Dermis blood vessel endothelial cell (primary cell): ENCODE measurements at regions not wholly inside any gene's neighbourhood (a gene's known extent, or its start where the extent isn't known, plus 50 kb on each side); places are given as distances from the start of the nearest gene placed in this dataset.
A peak's percentile ranks its signal among the peaks of the same experiment; 100 is the strongest.

Experiments
- DNase-seq: peaks from one replicate; pipeline ENCODE4 v3.0.0; 2010

GRCh38 chr1:55425310-55425930 is 210.3 kb upstream of the USP24 start:
- DNase-seq, result no peak

DNA sequence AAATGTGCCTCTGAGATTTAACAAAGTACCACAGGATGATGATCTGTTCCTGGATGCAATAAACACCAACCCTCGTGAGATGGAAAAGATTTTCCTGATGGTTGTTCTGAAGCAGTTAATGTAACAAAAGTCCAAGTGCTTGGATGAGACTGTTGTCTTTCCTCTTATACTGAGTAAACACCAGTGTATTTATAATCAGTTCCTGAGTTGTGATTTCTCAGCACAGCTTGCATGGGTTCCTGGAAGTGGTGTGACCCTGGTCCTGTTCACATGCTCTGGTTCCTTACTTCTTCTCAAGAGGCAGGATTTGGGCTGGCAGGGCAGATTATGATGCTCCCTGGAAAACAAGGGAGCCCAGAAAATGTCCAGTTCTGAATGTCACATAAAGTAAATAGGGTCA is 208.2 kb upstream of the USP24 start:
- DNase-seq, result no peak

- DNase-seq, result peak; percentile 44
These were observed 206.0 kb upstream of the USP24 start for GRCh38 chr1:55420929-55421716.

GRCh38 chr1:55420026-55420425 is 204.9 kb upstream of the USP24 start:
- no peak for DNase-seq

GRCh38 chr1:55418208-55419000 is 203.2 kb upstream of the USP24 start:
- no peak for DNase-seq

- DNase-seq, result no peak
These were observed 201.1 kb upstream of the USP24 start for GRCh38 chr1:55416164-55416842.

DNA sequence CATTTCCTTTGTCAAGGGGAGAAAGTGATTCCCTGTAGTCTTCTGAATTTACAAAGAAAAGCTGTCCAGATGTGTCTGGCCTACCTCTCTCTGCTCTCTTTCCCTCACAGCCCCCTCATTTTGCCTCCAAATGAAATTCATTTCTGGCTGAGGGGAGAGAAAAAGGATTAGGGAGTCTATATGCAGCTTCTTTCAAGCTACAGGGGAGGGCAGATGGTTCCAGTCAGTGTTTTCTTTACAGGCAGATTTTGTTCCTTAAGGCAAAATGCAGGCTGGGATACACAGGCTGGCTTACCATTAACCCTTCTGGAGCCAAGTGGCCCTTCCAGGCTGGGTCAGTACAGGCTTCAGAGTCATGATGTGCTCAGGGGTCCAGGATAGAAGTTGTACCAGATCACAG is 198.1 kb upstream of the USP24 start:
- no peak for DNase-seq

- DNase-seq, result no peak
These were observed 196.9 kb upstream of the USP24 start for GRCh38 chr1:55412060-55412459.

GRCh38 chr1:55402671-55403464 is 187.7 kb upstream of the USP24 start:
- DNase-seq, result no peak

DNA sequence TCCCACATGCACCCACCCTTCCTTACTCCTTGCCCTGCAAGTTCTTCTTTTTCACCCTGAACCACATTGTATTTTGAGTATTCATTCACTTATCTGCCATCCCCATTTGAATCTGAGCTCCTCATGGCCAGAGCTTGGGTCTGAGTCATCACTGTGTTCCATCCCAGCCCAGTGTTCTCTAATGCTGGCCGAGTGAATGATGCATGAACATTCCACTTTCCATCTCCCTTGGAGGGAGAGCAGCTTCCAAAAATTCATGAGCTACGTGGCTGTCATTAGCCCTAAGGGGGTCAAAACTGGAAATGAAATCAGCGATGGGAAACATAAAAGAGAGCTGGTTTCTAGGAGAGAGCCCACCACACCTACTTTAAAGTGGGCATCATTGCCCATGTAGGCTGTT is 187.0 kb upstream of the USP24 start:
- DNase-seq, result no peak

DNA sequence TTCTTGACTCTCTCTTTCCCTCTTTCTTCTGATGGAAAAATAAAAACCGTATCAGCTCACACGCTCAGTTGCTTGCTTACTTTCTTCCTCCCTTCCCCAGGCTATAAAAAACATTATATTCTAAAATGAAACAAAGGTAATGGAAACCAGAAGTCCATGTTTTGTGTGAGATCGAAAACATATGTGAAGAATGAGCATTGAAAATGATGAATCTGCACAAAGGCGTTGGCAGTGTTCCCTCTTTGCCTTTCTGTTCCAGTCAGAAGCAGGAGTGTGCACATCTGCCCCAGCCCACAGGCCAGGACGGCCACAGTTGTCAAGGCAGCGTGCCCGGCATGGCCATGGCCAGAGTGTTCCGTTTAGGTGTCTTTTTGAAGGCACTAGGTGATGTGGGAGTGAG is 185.3 kb upstream of the USP24 start:
- DNase-seq, result no peak

GRCh38 chr1:55399346-55399745 is 184.2 kb upstream of the USP24 start:
- DNase-seq, result no peak

DNA sequence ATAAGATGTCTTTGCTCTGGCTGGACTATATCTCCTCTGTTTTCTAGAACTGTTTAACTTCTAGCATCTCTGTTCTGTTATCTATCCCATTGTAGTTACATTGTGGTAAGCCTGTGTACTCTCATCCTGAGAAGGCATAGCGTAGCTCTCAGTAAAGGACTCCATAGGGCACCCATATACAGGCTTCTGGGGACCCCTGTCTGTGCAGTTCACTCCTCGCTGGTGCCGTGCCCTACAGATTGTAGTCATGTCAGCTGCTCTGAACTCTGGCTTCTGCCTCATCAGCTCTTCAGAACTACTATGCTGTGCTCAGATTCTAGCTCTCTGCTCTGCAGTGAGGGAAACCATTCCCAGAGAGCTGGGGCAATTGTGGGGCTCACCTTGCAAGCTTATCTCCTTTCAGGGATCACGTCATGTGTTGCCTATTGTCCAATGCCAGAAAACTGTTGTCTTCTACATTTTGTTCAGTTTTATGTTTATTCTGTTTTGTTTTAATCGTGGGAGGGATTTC is 181.3 kb upstream of the USP24 start:
- DNase-seq, result no peak

DNA sequence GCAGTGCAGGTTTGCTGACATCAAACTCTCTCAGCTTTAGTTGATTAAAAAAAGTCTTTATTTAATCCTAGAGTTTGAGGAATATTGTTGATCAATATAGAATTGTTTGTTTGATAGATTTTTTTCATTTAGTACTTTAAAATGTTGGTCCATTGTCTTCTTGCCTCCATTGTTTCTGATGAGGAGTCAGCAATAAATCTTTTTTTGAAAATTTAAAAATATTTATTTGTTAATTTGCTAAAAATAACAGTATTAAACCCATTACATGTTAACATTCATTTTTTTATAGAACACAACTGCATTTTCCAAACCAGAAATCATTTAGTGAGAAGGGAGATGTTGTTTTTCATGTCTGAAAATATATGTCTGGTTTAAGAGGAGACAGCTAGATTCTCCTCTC is 173.8 kb upstream of the USP24 start:
- DNase-seq, result no peak

- no peak for DNase-seq
These were observed 172.0 kb upstream of the USP24 start for GRCh38 chr1:55387145-55387544.

DNA sequence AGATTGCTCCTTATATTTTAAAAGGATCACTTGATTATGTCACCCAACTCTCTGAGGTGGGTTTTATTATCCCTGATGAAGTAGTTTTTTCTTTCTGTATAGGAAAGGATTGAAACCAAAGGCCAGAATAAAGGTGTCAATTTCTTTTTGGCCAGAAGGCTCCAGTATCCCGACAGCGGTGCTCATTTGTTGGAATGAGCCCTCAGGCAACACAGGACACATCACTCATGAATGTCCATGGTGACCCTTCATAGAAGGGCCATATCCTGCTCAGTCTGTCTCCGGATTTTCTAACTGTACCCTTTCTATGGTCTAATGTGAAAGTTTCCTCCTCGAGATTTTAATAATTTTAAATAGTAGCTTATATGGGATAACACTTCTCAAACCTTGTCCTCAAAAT is 171.3 kb upstream of the USP24 start:
- DNase-seq, result no peak

- no peak for DNase-seq
These were observed 170.3 kb upstream of the USP24 start for GRCh38 chr1:55385402-55386018.

GRCh38 chr1:55384637-55385036 is 169.5 kb upstream of the USP24 start:
- DNase-seq, result no peak

DNA sequence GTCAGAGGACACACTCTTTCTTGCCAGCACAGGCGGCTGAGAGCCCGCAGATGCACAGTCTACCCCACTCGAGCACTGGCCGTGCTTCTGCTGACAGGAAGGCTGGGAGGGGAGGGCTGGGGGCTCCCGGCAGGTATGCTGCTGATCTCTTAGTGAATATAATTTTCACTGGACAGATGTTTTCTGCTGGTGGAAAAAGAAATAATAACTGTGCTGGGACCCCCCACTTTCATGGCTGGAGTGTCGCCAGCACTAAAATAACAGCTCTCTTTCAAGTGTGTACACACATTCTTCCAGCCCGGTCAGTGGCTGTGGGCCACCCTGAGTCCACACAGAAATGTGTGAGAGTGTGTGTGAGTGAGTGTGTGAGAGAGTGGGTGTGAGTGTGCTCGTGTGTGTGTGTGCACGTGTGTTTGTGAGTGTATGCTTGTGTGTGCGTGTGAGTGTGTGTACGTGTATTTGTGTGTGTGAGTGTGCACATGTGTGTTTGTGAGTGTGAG is 167.7 kb upstream of the USP24 start:
- no peak for DNase-seq

DNA sequence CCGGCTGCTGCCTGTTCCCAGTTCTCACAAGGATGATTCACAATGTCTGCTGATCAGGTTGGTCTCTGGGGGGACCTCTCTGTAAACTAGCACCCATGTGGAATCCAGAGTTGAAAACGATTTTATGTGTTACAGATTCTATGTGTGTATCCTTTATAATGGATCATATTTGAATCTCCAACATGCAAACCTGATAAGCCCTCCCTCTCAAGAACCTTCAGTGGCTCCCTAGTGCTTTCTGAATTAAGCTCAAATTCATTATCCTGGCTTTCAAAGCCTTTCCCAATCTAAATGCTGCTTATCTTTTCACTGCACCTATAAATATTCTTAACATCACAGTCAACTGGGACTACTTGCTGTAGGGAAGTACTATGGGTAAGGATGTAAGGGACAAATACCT is 166.8 kb upstream of the USP24 start:
- no peak for DNase-seq

- DNase-seq, result no peak
These were observed 166.3 kb upstream of the USP24 start for GRCh38 chr1:55381491-55381890.
